Umbilical cord (tissue), 1 donor: ENCODE measurements at regions not wholly inside any gene's neighbourhood (a gene's known extent, or its start where the extent isn't known, plus 50 kb on each side); places are given as distances from the start of the nearest gene placed in this dataset.
A peak's percentile ranks its signal among the peaks of the same experiment; 100 is the strongest.
"Not testable (repeated sequence)": the region's sequence is repeated elsewhere in the genome, so short reads cannot be mapped to it uniquely, and the experiment has no call there.

Experiments
- DNase-seq: peaks from one replicate; pipeline ENCODE4 v3.0.0-alpha.2; 2015; ENCODE audit warnings: low spot score

- no peak for DNase-seq
These were observed 501.7 kb upstream of the STXBP6 start for GRCh38 chr14:25551674-25552073.

- no peak for DNase-seq
These were observed 496.9 kb upstream of the STXBP6 start for GRCh38 chr14:25546826-25547225.

DNA sequence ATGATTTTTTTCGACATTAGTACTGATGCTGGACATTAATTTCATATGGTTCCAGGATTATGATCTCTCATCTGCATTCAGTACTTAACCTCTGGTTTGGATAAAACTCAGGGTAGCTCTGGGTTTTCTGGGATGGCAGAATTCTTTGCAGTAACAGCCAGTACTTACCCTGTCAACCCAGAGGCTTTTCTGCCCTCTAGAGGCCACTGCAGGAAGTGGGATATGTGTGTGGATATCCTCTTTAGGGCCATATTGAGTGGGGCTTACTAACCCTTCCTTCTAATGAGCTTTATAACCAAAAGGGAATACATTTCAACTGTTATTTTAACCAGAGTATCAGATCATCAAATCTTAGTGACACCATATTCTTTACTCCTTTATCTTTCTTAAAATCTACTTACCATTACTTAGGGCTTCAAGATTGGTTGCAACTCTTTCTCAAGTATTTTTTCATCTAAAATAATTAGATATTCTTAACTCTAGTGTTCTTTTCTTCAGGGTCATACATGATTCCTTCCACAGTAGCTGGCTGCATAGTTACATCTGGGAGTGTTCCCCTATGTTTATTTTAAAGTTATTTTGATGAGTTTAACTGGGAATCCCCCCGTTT is 488.0 kb upstream of the STXBP6 start:
- DNase-seq = peak; percentile 10

GRCh38 chr14:25526290-25526689 is 476.3 kb upstream of the STXBP6 start:
- no peak for DNase-seq

- DNase-seq = no peak
These were observed 473.0 kb upstream of the STXBP6 start for GRCh38 chr14:25522926-25523325.

- no peak for DNase-seq
These were observed 472.2 kb upstream of the STXBP6 start for GRCh38 chr14:25522116-25522515.

DNA sequence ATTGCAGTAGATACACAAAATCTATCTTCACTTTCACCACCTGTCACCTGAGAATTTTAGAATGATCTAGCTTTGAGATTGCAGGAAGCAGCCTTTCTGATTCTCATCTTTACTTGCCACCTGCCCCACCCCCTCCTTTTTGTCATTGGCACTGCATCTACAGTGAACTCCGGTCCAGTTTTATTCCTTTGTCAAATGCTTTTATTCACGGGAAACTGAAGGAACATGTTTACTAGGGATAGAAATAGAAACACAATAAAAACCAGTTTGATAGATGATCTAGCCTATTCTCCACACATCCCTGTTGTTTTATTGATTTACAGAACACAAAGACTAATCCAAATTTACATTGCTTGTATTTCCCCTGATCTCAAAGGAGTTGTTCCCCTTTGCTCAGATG is 471.7 kb upstream of the STXBP6 start:
- no peak for DNase-seq

DNA sequence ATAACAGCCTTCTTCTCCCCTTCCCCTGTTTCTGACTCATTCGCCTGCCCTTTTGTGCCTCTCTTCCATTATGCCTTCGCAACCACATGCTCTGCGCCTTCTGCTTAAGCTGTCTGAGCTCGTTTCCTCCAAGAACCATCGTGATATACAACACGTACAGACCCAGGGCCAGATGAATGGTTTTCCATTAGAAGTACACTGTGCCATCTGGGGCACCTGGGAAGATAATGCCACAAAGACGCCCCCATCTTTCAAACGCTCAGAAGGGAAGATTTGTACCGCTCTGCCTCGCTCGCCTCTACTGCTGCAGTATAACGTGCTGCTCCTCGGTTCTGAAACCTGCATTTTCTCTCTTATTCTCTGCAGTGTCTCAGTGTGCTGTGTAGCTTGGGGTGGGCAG is 470.9 kb upstream of the STXBP6 start:
- DNase-seq = no peak

- DNase-seq = no peak
These were observed 468.4 kb upstream of the STXBP6 start for GRCh38 chr14:25518364-25518763.

DNA sequence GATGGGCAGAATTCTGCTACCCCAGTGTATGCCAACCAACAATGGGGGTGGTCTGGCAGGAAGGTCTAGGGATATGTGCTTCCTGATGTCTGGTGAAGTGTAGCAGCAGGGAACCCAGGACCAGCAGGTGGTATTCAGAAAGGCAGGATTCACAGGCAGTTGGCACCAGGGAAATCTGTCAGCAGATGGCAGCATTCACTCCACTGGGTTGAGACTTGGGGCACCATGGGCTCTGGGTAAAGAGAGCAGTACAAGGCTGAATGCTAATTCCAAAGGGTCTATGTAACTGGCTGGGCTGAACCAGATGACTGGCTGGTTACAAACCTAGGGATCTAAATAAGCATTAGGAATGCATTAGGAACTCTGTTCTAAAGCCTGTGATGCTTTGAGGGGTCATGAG is 466.9 kb upstream of the STXBP6 start:
- peak; percentile 8 for DNase-seq

DNA sequence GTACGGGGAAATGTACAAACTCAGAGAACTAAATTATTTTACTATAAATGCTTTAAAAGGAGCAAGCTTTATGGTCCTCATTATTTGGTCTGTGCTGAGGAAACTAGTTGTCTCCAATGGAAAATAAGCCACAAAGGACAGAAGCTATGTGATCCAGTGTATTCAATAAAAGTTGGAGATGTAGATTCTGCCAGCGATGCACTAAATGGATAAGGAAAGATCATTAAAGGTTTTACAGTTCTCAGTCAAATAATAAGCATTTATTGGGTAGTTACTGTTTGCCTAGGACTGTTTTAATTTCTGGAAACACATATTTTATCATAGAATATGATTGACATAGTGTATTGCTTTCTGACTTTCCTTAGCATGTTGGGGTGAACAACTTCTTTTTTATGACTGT is 458.9 kb upstream of the STXBP6 start:
- DNase-seq = no peak

- no peak for DNase-seq
These were observed 451.8 kb upstream of the STXBP6 start for GRCh38 chr14:25501749-25502148.

DNA sequence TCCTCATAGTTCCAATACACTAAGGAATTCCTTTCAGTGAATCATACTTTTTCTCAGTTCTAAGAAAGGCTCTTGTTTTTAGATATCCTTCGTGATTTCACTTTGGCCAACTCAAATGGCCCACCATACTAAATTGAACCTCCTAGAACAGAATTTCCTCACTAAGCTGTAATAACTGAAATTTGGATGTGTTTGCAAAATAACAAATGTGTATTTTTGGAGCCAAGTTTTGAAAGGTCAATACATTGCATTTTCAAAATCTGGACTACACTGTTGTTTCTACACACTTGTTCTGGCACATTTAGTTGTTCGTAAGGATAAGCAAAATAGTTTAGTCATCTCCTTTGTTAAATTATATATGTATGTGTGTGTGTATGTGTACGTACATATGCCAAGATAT is 439.0 kb upstream of the STXBP6 start:
- no peak for DNase-seq

GRCh38 chr14:25485381-25485780 is 435.4 kb upstream of the STXBP6 start:
- DNase-seq = no peak

- DNase-seq = no peak
These were observed 435.0 kb upstream of the STXBP6 start for GRCh38 chr14:25484906-25485305.

DNA sequence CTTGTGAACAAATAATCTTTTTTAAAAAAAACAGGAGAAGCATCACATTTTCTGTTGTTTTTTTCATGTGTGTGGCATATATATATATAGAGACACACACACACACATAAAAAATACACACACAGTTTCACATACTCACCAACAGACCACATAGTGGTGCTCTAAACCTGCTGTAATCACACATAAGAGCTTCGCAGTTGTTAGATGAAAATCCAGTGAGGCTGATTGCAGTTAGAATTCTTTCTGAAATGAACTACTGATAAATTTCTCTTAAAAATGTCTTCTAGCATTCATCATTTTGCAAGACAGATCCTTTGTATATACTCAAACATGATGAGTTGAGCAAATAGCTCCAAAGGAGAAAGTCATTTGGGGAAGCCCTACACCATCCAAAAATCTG is 434.3 kb upstream of the STXBP6 start:
- no peak for DNase-seq

GRCh38 chr14:25477316-25478098 is 427.6 kb upstream of the STXBP6 start:
- no peak for DNase-seq

DNA sequence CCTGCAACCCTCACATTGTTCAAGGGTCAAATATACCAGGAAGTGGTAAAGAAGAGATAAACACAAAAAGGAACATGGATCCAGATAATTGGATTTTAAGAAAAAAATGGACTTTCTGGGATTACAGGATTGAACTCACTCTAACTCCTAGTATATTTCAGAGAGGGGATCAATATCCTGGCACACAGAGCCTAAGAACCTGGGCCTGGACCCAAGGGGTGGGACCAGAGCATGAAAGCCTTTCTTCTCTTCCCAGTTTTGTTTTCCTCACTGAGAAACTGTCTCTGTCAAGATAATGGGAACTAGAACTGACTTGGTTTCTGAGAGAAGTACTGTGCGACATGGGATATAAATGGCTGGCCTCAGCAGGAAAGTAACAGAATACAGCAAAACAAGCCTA is 422.8 kb upstream of the STXBP6 start:
- DNase-seq = no peak

DNA sequence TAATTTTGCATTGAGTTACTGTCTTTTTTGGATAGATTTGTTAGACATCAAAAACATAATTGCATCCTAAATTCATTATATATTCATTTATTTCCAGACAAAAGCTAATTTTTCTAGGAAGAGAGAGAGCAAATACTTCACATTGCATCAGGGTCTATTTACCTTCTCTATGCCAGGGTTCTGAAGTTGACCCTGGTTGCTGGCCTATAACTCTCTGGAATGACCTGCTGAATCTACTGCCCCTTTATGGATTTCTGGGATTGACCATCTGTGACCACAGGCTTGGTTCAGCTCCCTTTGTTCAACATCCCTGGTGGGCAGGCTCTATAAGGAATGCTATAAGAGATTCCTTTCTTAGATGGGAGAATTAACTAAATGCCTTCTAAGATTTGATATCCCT is 414.8 kb upstream of the STXBP6 start:
- no peak for DNase-seq

DNA sequence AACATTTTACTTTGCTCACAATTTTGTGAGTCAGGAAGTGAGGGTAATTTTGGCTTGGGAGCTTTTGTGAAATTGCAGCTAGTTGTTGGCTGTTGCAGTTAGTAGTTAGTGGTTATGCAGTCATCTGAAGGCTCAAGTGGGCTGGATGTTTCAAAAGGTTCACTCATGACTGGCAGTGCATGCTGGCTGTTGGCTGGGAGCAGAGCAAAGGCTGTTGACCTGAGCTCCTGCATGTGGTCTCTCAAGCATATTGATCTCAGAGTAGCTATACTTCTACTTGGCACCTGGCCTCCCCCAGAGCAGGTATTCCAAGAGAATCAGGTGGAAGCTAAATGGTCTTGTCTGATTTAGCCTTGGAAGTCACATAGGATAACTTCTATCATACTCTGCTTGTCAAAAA is 414.1 kb upstream of the STXBP6 start:
- DNase-seq = no peak

GRCh38 chr14:25463480-25463879 is 413.5 kb upstream of the STXBP6 start:
- no peak for DNase-seq

GRCh38 chr14:25461780-25462179 is 411.8 kb upstream of the STXBP6 start:
- DNase-seq = no peak

DNA sequence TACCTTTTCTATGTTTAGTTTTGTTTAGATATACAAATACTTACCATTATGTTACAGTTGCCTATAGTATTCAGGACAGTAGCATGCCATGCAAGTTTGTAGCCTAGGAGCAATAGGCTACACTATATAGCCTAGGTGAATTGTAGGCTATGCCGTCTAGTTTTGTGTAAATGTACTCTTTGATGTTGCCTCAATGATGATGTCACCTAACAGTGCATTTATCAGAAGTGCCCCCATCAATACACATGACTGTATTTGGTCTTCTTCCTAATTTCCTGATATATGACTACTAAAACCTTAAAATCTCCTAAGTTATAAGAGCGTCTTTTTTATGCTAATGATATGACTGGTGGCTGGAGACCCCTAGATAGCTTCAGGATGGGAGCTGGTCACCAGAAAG is 394.4 kb upstream of the STXBP6 start:
- no peak for DNase-seq

DNA sequence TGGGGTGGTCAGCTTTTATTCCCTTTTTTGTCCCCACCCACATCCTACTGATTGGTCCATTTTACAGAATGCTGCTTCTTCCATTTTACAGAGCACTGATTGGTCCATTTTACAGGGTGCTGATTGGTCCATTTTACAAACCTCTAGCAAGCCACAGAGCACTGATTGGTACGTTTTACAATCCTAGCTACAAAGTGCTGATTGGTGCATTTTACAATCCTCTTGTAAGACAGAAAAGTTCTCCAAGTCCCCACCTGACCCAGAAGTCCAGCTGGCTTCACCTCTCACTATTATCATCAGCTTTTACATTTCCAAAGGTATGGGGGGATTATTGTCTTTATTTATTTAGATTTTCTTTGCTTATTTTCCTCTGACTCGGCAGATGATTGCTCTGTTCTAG is 390.4 kb upstream of the STXBP6 start:
- DNase-seq = not testable (repeated sequence)
